ENCODE measurements at regions not wholly inside any gene's neighbourhood (a gene's known extent, or its start where the extent isn't known, plus 50 kb on each side); places are given as distances from the start of the nearest gene placed in this dataset.

DNA sequence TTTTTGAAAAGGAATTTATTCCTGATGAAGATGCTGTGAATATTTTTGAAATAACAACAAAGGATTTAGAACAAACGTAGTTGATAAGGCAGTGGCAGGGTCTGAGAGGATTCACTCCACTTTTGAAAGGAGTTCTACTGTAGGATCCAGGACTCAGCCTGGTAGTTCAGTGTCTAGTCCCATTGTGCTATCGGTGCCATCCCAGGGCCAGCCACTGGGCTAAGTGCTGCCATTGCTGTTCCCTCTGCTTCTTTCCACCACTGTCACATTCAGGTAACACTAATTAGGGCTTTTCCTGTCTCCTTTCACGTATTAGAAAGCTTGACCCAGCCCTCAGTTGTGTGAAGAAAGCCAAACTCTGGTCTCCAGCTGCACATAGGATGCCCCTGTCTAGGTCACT is 177.3 kb downstream of the TEX36 start:
- peaks cover 9% of the 10 kb centered on the region for H3K4me1 Mint-ChIP-seq
- no peak overlapping the region for H3K4me3 Mint-ChIP-seq
- H3K9me3 Mint-ChIP-seq: peaks cover 3% of the 10 kb centered on the region
- TF ChIP-seq, protein P1, sequence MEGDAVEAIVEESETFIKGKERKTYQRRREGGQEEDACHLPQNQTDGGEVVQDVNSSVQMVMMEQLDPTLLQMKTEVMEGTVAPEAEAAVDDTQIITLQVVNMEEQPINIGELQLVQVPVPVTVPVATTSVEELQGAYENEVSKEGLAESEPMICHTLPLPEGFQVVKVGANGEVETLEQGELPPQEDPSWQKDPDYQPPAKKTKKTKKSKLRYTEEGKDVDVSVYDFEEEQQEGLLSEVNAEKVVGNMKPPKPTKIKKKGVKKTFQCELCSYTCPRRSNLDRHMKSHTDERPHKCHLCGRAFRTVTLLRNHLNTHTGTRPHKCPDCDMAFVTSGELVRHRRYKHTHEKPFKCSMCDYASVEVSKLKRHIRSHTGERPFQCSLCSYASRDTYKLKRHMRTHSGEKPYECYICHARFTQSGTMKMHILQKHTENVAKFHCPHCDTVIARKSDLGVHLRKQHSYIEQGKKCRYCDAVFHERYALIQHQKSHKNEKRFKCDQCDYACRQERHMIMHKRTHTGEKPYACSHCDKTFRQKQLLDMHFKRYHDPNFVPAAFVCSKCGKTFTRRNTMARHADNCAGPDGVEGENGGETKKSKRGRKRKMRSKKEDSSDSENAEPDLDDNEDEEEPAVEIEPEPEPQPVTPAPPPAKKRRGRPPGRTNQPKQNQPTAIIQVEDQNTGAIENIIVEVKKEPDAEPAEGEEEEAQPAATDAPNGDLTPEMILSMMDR (IDR thresholded peaks at IDR 0.05; ENCODE audit: unreplicated experiment in 3 of 3): no peak
- peaks cover 3% of the 10 kb centered on the region for H3K27me3 Mint-ChIP-seq (ENCODE audit: low read depth)
- no peaks in the 10 kb centered on the region for H3K36me3 Mint-ChIP-seq (ENCODE audit: low read depth)
- H3K27ac Mint-ChIP-seq: no peak overlapping the region

DNA sequence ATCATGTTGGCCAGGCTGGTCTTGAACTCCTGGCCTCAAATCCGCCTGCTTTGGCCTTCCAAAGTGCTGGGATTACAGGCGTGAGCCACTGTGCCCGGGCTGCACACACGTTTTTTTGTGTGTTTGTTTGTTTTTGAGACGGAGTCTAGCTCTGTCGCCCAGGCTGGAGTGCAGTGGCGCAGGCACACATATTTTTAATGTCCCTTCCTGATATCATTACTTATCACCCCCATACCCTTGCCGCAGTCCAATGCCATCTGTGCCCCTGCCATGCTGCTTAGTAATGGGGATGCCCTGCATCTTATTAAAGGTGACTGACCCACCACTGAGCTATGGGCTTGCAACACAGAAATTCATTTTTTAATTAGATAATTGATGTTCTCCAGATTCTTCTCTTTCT is 180.7 kb downstream of the TEX36 start:
- H3K36me3 Mint-ChIP-seq (ENCODE audit: low read depth): no peaks in the 10 kb centered on the region
- H3K9me3 Mint-ChIP-seq: peaks cover 3% of the 10 kb centered on the region
- no peak overlapping the region for H3K27ac Mint-ChIP-seq
- H3K4me3 Mint-ChIP-seq: no peak overlapping the region
- TF ChIP-seq, protein P1 (IDR thresholded peaks at IDR 0.05; ENCODE audit: unreplicated experiment in 3 of 3): no peak
- H3K4me1 Mint-ChIP-seq: peaks cover 6% of the 10 kb centered on the region
- peaks cover 3% of the 10 kb centered on the region for H3K27me3 Mint-ChIP-seq (ENCODE audit: low read depth)

DNA sequence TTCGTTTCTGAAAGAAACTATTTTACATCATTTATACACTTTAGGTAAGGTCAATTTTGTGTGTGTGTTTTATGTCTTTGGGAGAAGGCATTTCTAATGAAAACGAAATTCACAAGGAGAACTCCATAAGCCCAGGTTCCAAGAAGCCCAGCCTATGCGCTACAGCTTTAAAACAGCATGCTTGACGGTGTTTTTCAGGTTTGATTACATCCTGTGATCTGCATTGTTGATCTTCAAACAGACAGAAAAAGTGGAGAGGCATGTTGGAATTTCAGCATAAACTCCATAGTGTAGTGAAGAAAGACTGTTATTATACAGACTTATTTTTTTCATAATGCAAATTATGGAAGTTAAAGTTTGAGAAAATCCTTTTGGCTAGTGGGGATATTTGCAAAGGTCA is 187.6 kb downstream of the TEX36 start:
- Mint-ChIP-seq H3K27me3 (ENCODE audit: low read depth) (peaks cover 3% of the 10 kb centered on the region), H3K4me1 (no peaks in the 10 kb centered on the region), H3K9me3 (no peaks in the 10 kb centered on the region), H3K4me3 (no peak overlapping the region), H3K36me3 (ENCODE audit: low read depth) (no peaks in the 10 kb centered on the region), H3K27ac (no peak overlapping the region)
- TF ChIP-seq, protein P1 (IDR thresholded peaks at IDR 0.05; ENCODE audit: unreplicated experiment in 3 of 3): no peak

DNA sequence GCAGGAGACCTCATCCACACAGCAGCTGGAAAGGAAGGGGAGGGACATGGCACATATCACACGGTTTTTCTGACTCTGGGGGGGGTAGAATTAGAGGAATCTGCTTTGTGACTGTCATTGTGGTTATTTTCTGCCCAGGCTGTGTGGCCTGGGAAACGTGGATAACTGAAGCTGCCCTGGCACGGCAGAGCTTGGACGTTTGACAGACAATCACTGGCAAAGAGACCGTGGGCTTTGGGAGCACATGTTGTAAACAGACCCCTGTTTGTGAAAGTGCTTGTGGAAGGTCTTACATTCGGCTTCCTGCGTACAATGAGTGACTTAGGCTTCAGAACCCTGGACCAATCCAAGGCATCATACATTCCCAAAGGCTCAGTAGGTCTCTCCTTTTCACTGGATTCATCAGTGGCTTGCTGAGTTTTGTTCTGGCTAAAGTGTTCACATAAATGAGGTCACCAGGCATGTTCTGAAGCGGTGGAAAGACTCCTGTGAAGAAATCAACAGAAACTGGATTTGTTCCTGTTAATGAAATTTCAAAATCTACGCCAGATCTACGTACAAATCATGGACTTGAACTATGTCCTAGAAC is 188.2 kb downstream of the TEX36 start:
- H3K27me3 Mint-ChIP-seq (ENCODE audit: low read depth): peaks cover 3% of the 10 kb centered on the region
- TF ChIP-seq, protein P1 (IDR thresholded peaks at IDR 0.05; ENCODE audit: unreplicated experiment in 3 of 3): no peak
- H3K9me3 Mint-ChIP-seq: no peaks in the 10 kb centered on the region
- H3K4me3 Mint-ChIP-seq: no peak overlapping the region
- H3K36me3 Mint-ChIP-seq (ENCODE audit: low read depth): no peaks in the 10 kb centered on the region
- H3K27ac Mint-ChIP-seq: no peak overlapping the region
- H3K4me1 Mint-ChIP-seq: no peaks in the 10 kb centered on the region

DNA sequence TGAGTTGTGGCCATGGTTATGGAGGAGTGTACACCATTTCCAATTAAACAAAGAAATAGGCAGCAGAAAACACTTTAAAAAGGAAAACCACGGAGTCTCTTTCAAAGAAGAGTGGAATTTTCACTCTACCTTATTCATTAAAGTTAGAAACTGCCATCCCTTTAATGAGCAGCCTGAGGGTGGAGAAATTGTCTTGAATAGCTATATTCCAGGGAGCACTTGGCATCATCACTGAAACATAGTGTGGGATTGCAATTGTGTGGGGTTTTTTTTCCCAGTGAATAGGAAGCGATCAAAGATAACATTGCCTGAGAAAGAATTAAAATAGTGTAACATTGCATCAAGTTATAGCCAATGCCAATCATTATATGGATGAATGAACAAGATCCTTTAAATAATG is 191.6 kb downstream of the TEX36 start:
- Mint-ChIP-seq H3K27me3 (ENCODE audit: low read depth) (peaks cover 3% of the 10 kb centered on the region), H3K9me3 (no peaks in the 10 kb centered on the region), H3K36me3 (ENCODE audit: low read depth) (no peaks in the 10 kb centered on the region), H3K27ac (no peak overlapping the region), H3K4me3 (no peak overlapping the region), H3K4me1 (peaks cover 4% of the 10 kb centered on the region)
- TF ChIP-seq, protein P1 (IDR thresholded peaks at IDR 0.05; ENCODE audit: unreplicated experiment in 3 of 3): no peak

DNA sequence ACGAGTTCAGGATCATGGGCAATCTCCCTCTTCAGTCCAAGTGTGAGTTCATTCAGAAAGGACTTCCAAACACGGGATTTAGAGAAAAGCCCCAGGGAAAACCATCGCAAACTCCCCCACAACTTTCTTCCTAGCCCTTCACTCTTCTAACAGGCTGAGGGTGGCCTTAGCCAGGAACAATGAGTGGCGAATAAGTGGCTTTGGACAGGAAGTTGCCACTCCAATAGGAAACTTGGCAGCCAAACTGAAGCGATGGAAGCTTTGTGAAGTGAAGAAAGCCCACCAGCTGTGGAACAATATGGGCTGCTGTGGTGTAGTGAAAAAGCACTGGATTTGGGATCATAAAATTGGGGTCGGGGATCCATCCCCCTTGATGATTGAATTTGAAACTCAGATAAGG is 193.2 kb downstream of the TEX36 start:
- no peaks in the 10 kb centered on the region for H3K9me3 Mint-ChIP-seq
- H3K4me1 Mint-ChIP-seq: peaks cover 4% of the 10 kb centered on the region
- no peak overlapping the region for H3K27ac Mint-ChIP-seq
- peaks cover 3% of the 10 kb centered on the region for H3K27me3 Mint-ChIP-seq (ENCODE audit: low read depth)
- TF ChIP-seq, protein P1 (IDR thresholded peaks at IDR 0.05; ENCODE audit: unreplicated experiment in 3 of 3): no peak
- no peaks in the 10 kb centered on the region for H3K36me3 Mint-ChIP-seq (ENCODE audit: low read depth)
- no peak overlapping the region for H3K4me3 Mint-ChIP-seq

Measured in nephron (organoid).